Astrocyte (in vitro differentiated cells and primary cell): ENCODE measurements at regions not wholly inside any gene's neighbourhood (a gene's known extent, or its start where the extent isn't known, plus 50 kb on each side); places are given as distances from the start of the nearest gene placed in this dataset.

Experiments
- DNase-seq: peaks from one replicate; pipeline ENCODE4 v3.0.0-alpha.2; 2010; ENCODE audit warnings: low read depth
- FAIRE-seq: peaks from 2 replicates; lab custom pipeline; 2011; peaks lifted over from hg19 to GRCh38; lab: Jason Lieb, UNC
- H2AFZ ChIP-seq: 2 replicates; pipeline ENCODE4 v1.6.0; 2012; ENCODE audit warnings: low read depth, low read length, inconsistent platforms
- H3K27ac ChIP-seq: 2 replicates; pipeline ENCODE4 v1.5.1; 2011; ENCODE audit warnings: low read depth, low read length, inconsistent platforms
- H3K27me3 ChIP-seq: 2 replicates; pipeline ENCODE4 v1.6.0; 2011; ENCODE audit warnings: low read length, inconsistent platforms; ENCODE audit not compliant: insufficient read depth
- H3K36me3 ChIP-seq: 2 replicates; pipeline ENCODE4 v1.5.1; 2011; ENCODE audit warnings: low read length, inconsistent platforms; ENCODE audit not compliant: insufficient read depth
- H3K4me1 ChIP-seq: 2 replicates; pipeline ENCODE4 v1.5.1; 2011; ENCODE audit warnings: low read length, inconsistent platforms; ENCODE audit not compliant: insufficient read depth
- H3K4me2 ChIP-seq: 2 replicates; pipeline ENCODE4 v1.6.0; 2012; ENCODE audit warnings: low read length, inconsistent platforms
- H3K4me3 ChIP-seq: 2 replicates; pipeline ENCODE4 v1.5.1; 2011; ENCODE audit warnings: low read depth, mild to moderate bottlenecking, low read length, inconsistent platforms; ENCODE audit not compliant: insufficient read depth
- H3K79me2 ChIP-seq: 2 replicates; pipeline ENCODE4 v1.6.0; 2012; ENCODE audit warnings: mild to moderate bottlenecking, low read length, inconsistent platforms; ENCODE audit not compliant: insufficient read depth
- H3K9ac ChIP-seq: 2 replicates; pipeline ENCODE4 v1.6.0; 2012; ENCODE audit warnings: mild to moderate bottlenecking, low read length, inconsistent platforms
- H3K9me3 ChIP-seq: 2 replicates; pipeline ENCODE4 v1.5.1; 2012; ENCODE audit warnings: low read depth, mild to moderate bottlenecking, low read length, inconsistent platforms; ENCODE audit not compliant: insufficient read depth
- H4K20me1 ChIP-seq: 2 replicates; pipeline ENCODE4 v1.6.0; 2012; ENCODE audit warnings: low read length, inconsistent platforms; ENCODE audit not compliant: insufficient read depth
- H3K27ac Mint-ChIP-seq: one replicate; pipeline ENCODE4 v1.8.0; 2021; ENCODE audit warnings: mild to moderate bottlenecking, mixed read lengths; ENCODE audit not compliant: unreplicated experiment
- H3K27me3 Mint-ChIP-seq: one replicate; pipeline ENCODE4 v1.8.0; 2021; ENCODE audit warnings: low read depth, mixed read lengths; ENCODE audit not compliant: unreplicated experiment
- H3K36me3 Mint-ChIP-seq: one replicate; pipeline ENCODE4 v1.8.0; 2021; ENCODE audit warnings: low read depth, mixed read lengths; ENCODE audit not compliant: unreplicated experiment
- H3K4me1 Mint-ChIP-seq: one replicate; pipeline ENCODE4 v1.8.0; 2021; ENCODE audit warnings: low read depth, mixed read lengths; ENCODE audit not compliant: unreplicated experiment
- H3K4me3 Mint-ChIP-seq: one replicate; pipeline ENCODE4 v1.8.0; 2021; ENCODE audit warnings: mild to moderate bottlenecking, moderate library complexity, mixed read lengths; ENCODE audit not compliant: unreplicated experiment
- H3K9me3 Mint-ChIP-seq: one replicate; pipeline ENCODE4 v1.8.0; 2021; ENCODE audit warnings: mild to moderate bottlenecking, mixed read lengths; ENCODE audit not compliant: unreplicated experiment
- CTCF ChIP-seq: IDR thresholded peaks from 2 replicates; pipeline ENCODE4 v1.5.1; 2011; ENCODE audit warnings: low read depth, mild to moderate bottlenecking, inconsistent platforms, low read length, moderate library complexity; ENCODE audit not compliant: insufficient read depth
- EZH2 ChIP-seq: IDR thresholded peaks from 2 replicates; pipeline ENCODE4 v1.6.1; 2012; ENCODE audit warnings: mild to moderate bottlenecking, low read length, inconsistent platforms; ENCODE audit not compliant: insufficient read depth

DNA sequence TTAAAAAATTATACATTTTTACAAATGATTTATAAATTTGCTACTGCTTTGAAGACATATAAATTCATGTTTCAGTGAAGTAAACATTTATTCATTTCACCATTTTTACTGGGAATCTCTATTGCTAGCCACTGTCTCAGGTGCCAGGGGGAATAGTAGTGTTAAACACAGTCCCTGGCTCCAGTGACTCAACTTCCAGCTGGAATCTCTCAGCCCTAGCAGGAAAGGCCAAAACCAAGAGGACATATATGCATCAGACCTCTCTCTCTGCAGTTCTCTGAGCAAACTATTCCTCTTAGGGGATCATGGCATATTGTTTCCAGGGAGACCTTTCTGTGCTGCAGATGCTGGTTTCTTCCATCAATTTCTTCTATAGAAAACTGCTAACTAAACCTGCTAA is 1009.0 kb upstream of the LCORL start:
- no peak overlapping the region for H3K4me3 Mint-ChIP-seq
- no peaks in the 10 kb centered on the region for H3K27me3 ChIP-seq
- H3K4me3 ChIP-seq: no peak overlapping the region
- H3K27ac Mint-ChIP-seq: peak overlapping the region; percentile 27
- no peaks in the 10 kb centered on the region for H4K20me1 ChIP-seq
- H3K9me3 Mint-ChIP-seq: no peaks in the 10 kb centered on the region
- DNase-seq (peak; percentile 38), FAIRE-seq (no peak)
- H3K9me3 ChIP-seq: no peaks in the 10 kb centered on the region
- peaks cover 31% of the 10 kb centered on the region for H3K4me1 Mint-ChIP-seq
- H2AFZ ChIP-seq: no peak overlapping the region
- H3K36me3 ChIP-seq: no peaks in the 10 kb centered on the region
- H3K27ac ChIP-seq: no peak overlapping the region
- no peak for TF ChIP-seq EZH2
- no peak for TF ChIP-seq CTCF
- no peak overlapping the region for H3K9ac ChIP-seq
- H3K36me3 Mint-ChIP-seq: no peaks in the 10 kb centered on the region
- peaks cover 5% of the 10 kb centered on the region for H3K4me1 ChIP-seq
- no peak overlapping the region for H3K4me2 ChIP-seq
- no peaks in the 10 kb centered on the region for H3K27me3 Mint-ChIP-seq
- H3K79me2 ChIP-seq: no peaks in the 10 kb centered on the region

- Histone ChIP-seq H3K4me1 (peaks cover 5% of the 10 kb centered on the region), H3K9me3 (no peaks in the 10 kb centered on the region), H3K9ac (no peak overlapping the region), H3K4me3 (no peak overlapping the region), H2AFZ (no peak overlapping the region), H4K20me1 (no peaks in the 10 kb centered on the region), H3K36me3 (no peaks in the 10 kb centered on the region), H3K27ac (no peak overlapping the region), H3K79me2 (no peaks in the 10 kb centered on the region), H3K27me3 (no peaks in the 10 kb centered on the region), H3K4me2 (peak overlapping the region; percentile 61)
- DNase-seq (peak; percentile 59), FAIRE-seq (no peak)
- Mint-ChIP-seq H3K27me3 (no peaks in the 10 kb centered on the region), H3K9me3 (no peaks in the 10 kb centered on the region), H3K4me3 (peak overlapping the region; percentile 55), H3K4me1 (peaks cover 33% of the 10 kb centered on the region), H3K36me3 (no peaks in the 10 kb centered on the region), H3K27ac (peak overlapping the region; percentile 94)
- TF ChIP-seq EZH2: no peak
- TF ChIP-seq CTCF: no peak
These were observed 1008.5 kb upstream of the LCORL start for GRCh38 chr4:19030048-19030447.

DNA sequence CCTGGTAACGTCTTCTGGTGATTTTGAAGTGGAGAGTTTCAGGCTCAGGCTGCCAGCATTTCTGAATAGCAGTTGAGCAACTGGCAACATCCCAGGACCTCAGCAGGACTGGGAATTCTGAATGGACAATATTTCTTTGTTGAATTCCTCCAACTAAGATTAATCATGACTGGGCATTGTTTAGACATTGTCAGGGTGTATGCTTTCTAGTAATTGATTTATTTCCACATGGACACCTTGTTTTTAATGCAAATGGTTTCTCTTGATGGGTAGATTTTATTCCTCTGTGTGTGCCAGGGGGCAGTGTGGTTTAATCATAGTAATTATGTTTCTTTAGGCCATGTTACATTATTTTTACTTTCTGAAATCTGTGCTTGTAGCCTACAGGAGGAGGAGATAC is 1004.7 kb upstream of the LCORL start:
- H2AFZ ChIP-seq: peak overlapping the region; percentile 2
- Mint-ChIP-seq H3K4me3 (no peak overlapping the region), H3K36me3 (no peaks in the 10 kb centered on the region), H3K27me3 (no peaks in the 10 kb centered on the region), H3K4me1 (peaks cover 24% of the 10 kb centered on the region), H3K27ac (no peak overlapping the region), H3K9me3 (no peaks in the 10 kb centered on the region)
- H3K27me3 ChIP-seq: no peaks in the 10 kb centered on the region
- peaks cover 5% of the 10 kb centered on the region for H3K4me1 ChIP-seq
- no peak overlapping the region for H3K4me3 ChIP-seq
- H4K20me1 ChIP-seq: no peaks in the 10 kb centered on the region
- DNase-seq (peak; percentile 76), FAIRE-seq (no peak)
- H3K36me3 ChIP-seq: no peaks in the 10 kb centered on the region
- H3K9ac ChIP-seq: no peak overlapping the region
- H3K4me2 ChIP-seq: peak overlapping the region; percentile 57
- no peaks in the 10 kb centered on the region for H3K79me2 ChIP-seq
- H3K27ac ChIP-seq: no peak overlapping the region
- H3K9me3 ChIP-seq: no peaks in the 10 kb centered on the region
- TF ChIP-seq CTCF (no peak), EZH2 (no peak)
